ENCODE measurements at regions not wholly inside any gene's neighbourhood (a gene's known extent, or its start where the extent isn't known, plus 50 kb on each side); places are given as distances from the start of the nearest gene placed in this dataset.

- intact Hi-C loops (cut with micrococcal nuclease) = no loop called here
- TF ChIP-seq CTCF (IDR thresholded peaks at IDR 0.05; ENCODE audit: unreplicated experiment) = no peak
- Mint-ChIP-seq H3K27ac (ENCODE audit: low read depth, unreplicated experiment) (no peak overlapping the region), H3K4me1 (ENCODE audit: insufficient read depth, unreplicated experiment) (no peaks in the 10 kb centered on the region), H3K27me3 (ENCODE audit: insufficient read depth, unreplicated experiment) (no peaks in the 10 kb centered on the region), H3K4me3 (ENCODE audit: unreplicated experiment) (no peak overlapping the region), H3K36me3 (ENCODE audit: insufficient read depth, unreplicated experiment) (no peaks in the 10 kb centered on the region), H3K9me3 (ENCODE audit: unreplicated experiment) (no peaks in the 10 kb centered on the region)
- CTCF ChIA-PET = no interaction called here
- POLR2A ChIA-PET = no interaction called here
- BruUV-seq (replicated peaks) = no TSS peak
- no peak for DNase-seq (ENCODE audit: unreplicated experiment)
Measured at GRCh38 chr18:73888565-73888964, 259.1 kb downstream of the FBXO15 start.

GRCh38 chr18:73887801-73888200 is 259.8 kb downstream of the FBXO15 start:
- H3K27me3 Mint-ChIP-seq (ENCODE audit: insufficient read depth, unreplicated experiment) = no peaks in the 10 kb centered on the region
- H3K4me3 Mint-ChIP-seq (ENCODE audit: unreplicated experiment) = no peak overlapping the region
- no peaks in the 10 kb centered on the region for H3K4me1 Mint-ChIP-seq (ENCODE audit: insufficient read depth, unreplicated experiment)
- POLR2A ChIA-PET = no interaction called here
- no peak for DNase-seq (ENCODE audit: unreplicated experiment)
- TF ChIP-seq CTCF (IDR thresholded peaks at IDR 0.05; ENCODE audit: unreplicated experiment) = no peak
- no TSS peak for BruUV-seq (replicated peaks)
- CTCF ChIA-PET = interaction anchor here (0.8 kb wide), 1 partner anchor 15 kb away, joined by 4 read pairs; no protein-coding TSS in a partner anchor
- intact Hi-C loops (cut with micrococcal nuclease) = no loop called here
- no peaks in the 10 kb centered on the region for H3K36me3 Mint-ChIP-seq (ENCODE audit: insufficient read depth, unreplicated experiment)
- no peaks in the 10 kb centered on the region for H3K9me3 Mint-ChIP-seq (ENCODE audit: unreplicated experiment)
- no peak overlapping the region for H3K27ac Mint-ChIP-seq (ENCODE audit: low read depth, unreplicated experiment)

DNA sequence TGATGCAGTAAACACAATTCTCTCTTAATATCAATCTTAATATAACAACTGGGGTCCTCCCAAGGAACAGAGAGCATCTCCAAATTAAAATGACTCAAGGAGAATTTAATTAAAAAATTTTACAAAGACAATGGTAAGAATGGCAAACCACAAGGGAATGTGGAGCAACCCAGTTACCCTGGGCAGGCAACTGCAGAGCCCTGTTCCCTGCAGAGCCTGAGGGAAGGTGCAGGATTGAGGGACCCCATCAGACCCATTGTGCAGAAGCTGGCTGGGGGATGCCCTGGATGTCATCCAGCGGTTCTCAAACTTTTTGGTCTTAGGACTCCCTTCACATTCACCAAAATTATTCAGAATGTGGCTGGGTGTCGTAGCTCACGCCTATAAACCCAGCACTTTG is 262.8 kb downstream of the FBXO15 start:
- Mint-ChIP-seq H3K4me3 (ENCODE audit: unreplicated experiment) (no peak overlapping the region), H3K27ac (ENCODE audit: low read depth, unreplicated experiment) (no peak overlapping the region), H3K4me1 (ENCODE audit: insufficient read depth, unreplicated experiment) (peaks cover 2% of the 10 kb centered on the region), H3K36me3 (ENCODE audit: insufficient read depth, unreplicated experiment) (no peaks in the 10 kb centered on the region), H3K9me3 (ENCODE audit: unreplicated experiment) (no peaks in the 10 kb centered on the region), H3K27me3 (ENCODE audit: insufficient read depth, unreplicated experiment) (no peaks in the 10 kb centered on the region)
- intact Hi-C loops (cut with micrococcal nuclease) = no loop called here
- ChIA-PET CTCF (interaction anchor here (0.6 to 1.0 kb wide), 2 partner anchors 11 to 42 kb away, joined by 3 read pairs; no protein-coding TSS in a partner anchor), POLR2A (interaction anchor here (0.6 kb wide), 1 partner anchor 276 kb away, joined by 5 read pairs; no protein-coding TSS in a partner anchor)
- BruUV-seq (replicated peaks) = no TSS peak
- no peak for DNase-seq (ENCODE audit: unreplicated experiment)
- TF ChIP-seq CTCF (IDR thresholded peaks at IDR 0.05; ENCODE audit: unreplicated experiment) = no peak

DNA sequence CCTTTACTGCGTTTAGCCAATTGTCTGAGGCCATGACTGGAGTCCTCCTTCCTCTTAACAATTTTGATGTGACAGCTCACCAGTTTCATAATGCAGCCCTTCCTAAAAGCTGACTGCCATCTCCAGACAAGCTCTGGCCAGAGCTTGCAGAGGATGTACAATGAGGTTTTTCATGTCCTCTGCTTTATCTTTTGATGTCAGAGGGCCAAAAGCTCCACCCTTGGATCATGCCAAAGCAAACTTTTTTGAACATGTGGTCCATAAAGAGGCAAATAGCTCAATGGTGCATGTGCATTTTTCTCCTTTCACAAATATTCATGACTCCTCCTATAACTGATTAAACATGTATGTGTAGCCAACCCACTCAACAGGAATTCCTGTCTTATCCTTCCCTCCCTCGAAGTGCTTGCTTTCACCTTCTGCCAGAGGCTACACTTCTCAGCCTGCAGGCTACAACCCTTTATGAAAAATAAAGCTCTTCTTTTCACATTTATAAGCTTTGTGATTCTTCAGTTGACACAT is 266.2 kb downstream of the FBXO15 start:
- no peaks in the 10 kb centered on the region for H3K9me3 Mint-ChIP-seq (ENCODE audit: unreplicated experiment)
- intact Hi-C loops (cut with micrococcal nuclease) = no loop called here
- CTCF ChIA-PET = no interaction called here
- no peak overlapping the region for H3K4me3 Mint-ChIP-seq (ENCODE audit: unreplicated experiment)
- BruUV-seq (replicated peaks) = no TSS peak
- H3K36me3 Mint-ChIP-seq (ENCODE audit: insufficient read depth, unreplicated experiment) = no peaks in the 10 kb centered on the region
- peaks cover 6% of the 10 kb centered on the region for H3K4me1 Mint-ChIP-seq (ENCODE audit: insufficient read depth, unreplicated experiment)
- DNase-seq (ENCODE audit: unreplicated experiment) = no peak
- POLR2A ChIA-PET = no interaction called here
- TF ChIP-seq CTCF (IDR thresholded peaks at IDR 0.05; ENCODE audit: unreplicated experiment) = no peak
- H3K27me3 Mint-ChIP-seq (ENCODE audit: insufficient read depth, unreplicated experiment) = no peaks in the 10 kb centered on the region
- H3K27ac Mint-ChIP-seq (ENCODE audit: low read depth, unreplicated experiment) = no peak overlapping the region

All from MCF 10A (cell line).